Large intestine (tissue), 3 donors: ENCODE measurements at regions not wholly inside any gene's neighbourhood (a gene's known extent, or its start where the extent isn't known, plus 50 kb on each side); places are given as distances from the start of the nearest gene placed in this dataset.

Experiments used
- DNase-seq, 2 donors: peaks; one replicate each; pipeline versions ENCODE4 v3.0.0 to v3.0.0-alpha.2; 2013
- H3K27ac ChIP-seq: one replicate; pipeline ENCODE4 v1.5.1; 2013; ENCODE audit warnings: low read length
- H3K27me3 ChIP-seq: 2 replicates; pipeline ENCODE4 v1.6.1; 2013; ENCODE audit warnings: low read length; ENCODE audit not compliant: control insufficient read depth, insufficient read depth
- H3K36me3 ChIP-seq: 2 replicates; pipeline ENCODE4 v1.6.1; 2013; ENCODE audit warnings: low read length; ENCODE audit not compliant: control insufficient read depth, insufficient read depth
- H3K4me1 ChIP-seq: one replicate; pipeline ENCODE4 v1.6.1; 2013; ENCODE audit warnings: low read length; ENCODE audit not compliant: control insufficient read depth, insufficient read depth
- H3K4me3 ChIP-seq: one replicate; pipeline ENCODE4 v1.5.1; 2013; ENCODE audit warnings: low read length
- H3K9me3 ChIP-seq: one replicate; pipeline ENCODE4 v1.6.1; 2013; ENCODE audit warnings: mild to moderate bottlenecking, low read depth, low read length, moderate library complexity; ENCODE audit not compliant: control insufficient read depth
- WGBS: methylation state at CpG from one replicate; pipeline ENCODE4 v1.1.5; 2013; ENCODE audit warnings: low lambda C conversion rate; ENCODE audit not compliant: insufficient coverage; 5-methylcytosine and 5-hydroxymethylcytosine counted together

GRCh38 chr20:58111310-58112016 is 117.0 kb downstream of the ANKRD60 start:
- H3K4me1 ChIP-seq, result no peaks in the 10 kb centered on the region
- H3K27ac ChIP-seq, result no peak overlapping the region
- H3K9me3 ChIP-seq, result no peaks in the 10 kb centered on the region
- no peak overlapping the region for H3K4me3 ChIP-seq
- no peak for DNase-seq
- WGBS, result no CpG with 5 or more reads among the region's 18 CpGs
- no peaks in the 10 kb centered on the region for H3K27me3 ChIP-seq
- H3K36me3 ChIP-seq, result no peaks in the 10 kb centered on the region

- no CpG with 5 or more reads among the region's 3 CpGs for WGBS
- Histone ChIP-seq H3K27me3 (no peaks in the 10 kb centered on the region), H3K36me3 (no peaks in the 10 kb centered on the region), H3K9me3 (no peaks in the 10 kb centered on the region), H3K27ac (no peak overlapping the region), H3K4me3 (no peak overlapping the region), H3K4me1 (no peaks in the 10 kb centered on the region)
- no peak for DNase-seq
These were observed 118.4 kb downstream of the ANKRD60 start for GRCh38 chr20:58109918-58110635.

- no CpG with 5 or more reads among the region's 4 CpGs for WGBS
- Histone ChIP-seq H3K27me3 (no peaks in the 10 kb centered on the region), H3K9me3 (no peaks in the 10 kb centered on the region)
These were observed 119.2 kb downstream of the ANKRD60 start for GRCh38 chr20:58109126-58109880.

GRCh38 chr20:58107533-58107932 is 120.9 kb downstream of the ANKRD60 start:
- Histone ChIP-seq H3K27ac (no peak overlapping the region), H3K4me1 (no peaks in the 10 kb centered on the region), H3K36me3 (no peaks in the 10 kb centered on the region), H3K4me3 (no peak overlapping the region), H3K27me3 (no peaks in the 10 kb centered on the region), H3K9me3 (no peaks in the 10 kb centered on the region)
- no peak for DNase-seq
- 100% methylated on average over 1 of the region's 1 CpG for WGBS

More at GRCh38 chr20:58109126-58109880, 119.2 kb downstream of the ANKRD60 start:
- no peak overlapping the region for H3K27ac ChIP-seq
- no peaks in the 10 kb centered on the region for H3K4me1 ChIP-seq
- DNase-seq, result no peak
- no peaks in the 10 kb centered on the region for H3K36me3 ChIP-seq
- H3K4me3 ChIP-seq, result no peak overlapping the region

DNA sequence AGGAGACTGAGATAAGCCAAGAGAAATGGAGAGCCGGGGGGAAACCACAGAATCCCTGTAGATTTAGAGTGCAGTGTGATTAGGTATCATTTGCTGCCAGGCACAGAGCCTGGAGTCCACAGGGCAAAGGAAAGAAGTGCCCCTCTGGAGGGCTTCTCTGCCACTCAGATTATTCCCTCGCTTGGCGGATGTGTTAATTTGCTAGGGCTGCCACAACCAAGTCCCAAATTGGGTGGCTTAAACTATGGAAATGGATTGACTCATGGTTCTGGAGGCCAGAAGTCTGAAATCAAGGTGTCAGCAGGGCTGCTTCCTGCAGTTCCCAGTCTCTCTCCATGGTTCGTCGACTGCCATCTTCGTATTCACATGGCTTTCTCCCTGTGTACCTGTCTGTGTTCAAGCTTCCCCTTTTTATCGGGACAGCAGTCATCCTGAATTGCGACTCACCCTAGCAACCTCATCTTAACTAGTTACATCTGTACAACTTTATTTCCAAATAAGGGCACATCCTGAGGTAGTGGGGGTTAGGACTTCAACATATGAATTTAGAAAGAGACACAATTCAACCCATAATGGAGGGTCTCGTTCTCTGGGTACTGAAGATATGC is 122.2 kb downstream of the ANKRD60 start:
- 86% methylated on average over 1 of the region's 9 CpGs for WGBS
- DNase-seq, result no peak
- Histone ChIP-seq H3K9me3 (no peaks in the 10 kb centered on the region), H3K4me3 (no peak overlapping the region), H3K36me3 (no peaks in the 10 kb centered on the region), H3K27ac (no peak overlapping the region), H3K27me3 (no peaks in the 10 kb centered on the region), H3K4me1 (no peaks in the 10 kb centered on the region)

- no peak overlapping the region for H3K27ac ChIP-seq
- no peaks in the 10 kb centered on the region for H3K27me3 ChIP-seq
- no peaks in the 10 kb centered on the region for H3K36me3 ChIP-seq
- 90% methylated on average over 2 of the region's 8 CpGs for WGBS
- no peak for DNase-seq
- no peak overlapping the region for H3K4me3 ChIP-seq
- H3K4me1 ChIP-seq, result no peaks in the 10 kb centered on the region
- H3K9me3 ChIP-seq, result no peaks in the 10 kb centered on the region
These were observed 124.5 kb downstream of the ANKRD60 start for GRCh38 chr20:58103961-58104360.

DNA sequence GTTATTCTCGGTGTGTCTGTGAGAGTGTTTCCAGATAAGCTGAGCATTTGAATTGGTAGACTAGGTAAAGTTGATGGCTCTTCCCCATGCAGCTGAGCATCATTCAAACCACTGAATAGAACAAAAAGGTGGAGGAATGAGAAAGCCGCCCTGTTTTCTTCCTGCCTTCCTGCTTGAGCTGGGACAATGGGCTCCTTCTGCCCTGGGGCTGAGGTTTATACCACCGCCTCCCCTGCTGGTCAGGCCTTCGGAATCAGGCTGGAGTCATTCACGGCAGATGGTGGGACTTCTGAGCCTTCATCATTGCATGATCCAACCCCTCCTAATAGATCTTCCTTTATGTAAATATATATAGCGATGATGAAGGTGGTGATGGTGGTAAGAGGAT is 124.9 kb downstream of the ANKRD60 start:
- Histone ChIP-seq H3K4me3 (no peak overlapping the region), H3K9me3 (no peaks in the 10 kb centered on the region), H3K27me3 (no peaks in the 10 kb centered on the region), H3K4me1 (no peaks in the 10 kb centered on the region), H3K27ac (no peak overlapping the region), H3K36me3 (no peaks in the 10 kb centered on the region)
- no peak for DNase-seq
- WGBS, result no CpG with 5 or more reads among the region's 6 CpGs

DNA sequence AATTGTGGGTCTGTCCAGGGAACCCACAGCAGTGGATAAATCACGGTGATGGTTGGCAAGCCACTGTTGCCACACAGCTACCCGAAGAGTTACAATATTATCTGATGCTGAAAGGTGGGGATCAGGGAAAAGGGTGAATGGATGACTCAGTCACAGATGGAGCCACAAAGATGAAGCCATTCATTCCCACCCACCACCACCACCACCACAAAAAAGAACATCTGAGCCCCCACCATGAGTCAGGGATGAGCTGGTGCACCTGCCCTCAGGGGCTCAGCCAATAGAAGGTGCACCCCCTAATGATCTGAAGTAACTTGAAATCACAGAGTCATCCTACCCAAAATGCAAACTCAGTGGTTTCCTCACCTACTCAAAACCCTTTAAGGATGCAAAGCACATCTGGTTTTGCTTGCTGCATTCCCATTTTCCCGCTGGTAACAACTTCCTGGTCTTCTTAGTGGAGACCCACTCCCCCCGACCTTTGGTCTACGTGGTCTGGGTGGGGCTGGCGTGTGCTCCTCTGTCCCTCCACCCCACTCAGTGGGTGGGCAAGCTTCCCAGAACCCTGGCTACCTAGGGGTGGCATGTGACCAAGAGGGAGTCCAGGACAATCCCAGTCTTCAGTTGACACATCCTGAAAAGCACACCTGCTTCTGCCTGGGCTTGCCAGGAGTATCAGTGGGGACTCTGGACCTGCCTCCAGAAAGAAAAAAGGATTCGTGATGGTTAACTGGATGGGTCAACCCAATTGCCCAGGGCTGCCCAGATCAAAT is 125.5 kb downstream of the ANKRD60 start:
- H3K27ac ChIP-seq, result no peak overlapping the region
- WGBS, result no CpG with 5 or more reads among the region's 7 CpGs
- H3K4me1 ChIP-seq, result no peaks in the 10 kb centered on the region
- H3K27me3 ChIP-seq, result no peaks in the 10 kb centered on the region
- H3K9me3 ChIP-seq, result no peaks in the 10 kb centered on the region
- DNase-seq, result no peak
- no peaks in the 10 kb centered on the region for H3K36me3 ChIP-seq
- no peak overlapping the region for H3K4me3 ChIP-seq

DNA sequence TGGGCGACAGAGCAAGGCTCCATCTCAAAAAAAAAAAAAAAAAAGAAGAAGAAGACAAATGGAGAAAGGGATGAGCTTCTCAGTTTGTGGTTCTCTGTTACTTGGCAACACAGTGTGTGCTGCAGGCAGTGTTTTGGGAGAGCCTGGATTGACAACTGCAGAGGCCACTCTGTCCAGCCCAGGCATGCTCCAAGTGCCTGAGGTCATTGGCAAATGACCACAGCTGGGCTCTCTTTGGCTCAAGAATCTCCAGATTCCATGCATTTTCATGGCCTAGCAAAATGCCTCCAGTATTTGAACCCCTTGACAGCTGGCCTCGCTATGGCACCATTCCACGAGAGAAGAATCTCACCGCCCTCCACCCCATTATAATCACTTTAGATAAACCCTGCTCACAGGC is 126.2 kb downstream of the ANKRD60 start:
- Histone ChIP-seq H3K4me1 (no peaks in the 10 kb centered on the region), H3K9me3 (no peaks in the 10 kb centered on the region), H3K36me3 (no peaks in the 10 kb centered on the region), H3K4me3 (no peak overlapping the region), H3K27me3 (no peaks in the 10 kb centered on the region), H3K27ac (no peak overlapping the region)
- peak; percentile 8 to 10 for DNase-seq
- WGBS, result no CpG with 5 or more reads among the region's 4 CpGs
